ENCODE measurements at regions not wholly inside any gene's neighbourhood (a gene's known extent, or its start where the extent isn't known, plus 50 kb on each side); places are given as distances from the start of the nearest gene placed in this dataset.
"Not testable (repeated sequence)": the region's sequence is repeated elsewhere in the genome, so short reads cannot be mapped to it uniquely, and the experiment has no call there.

- DNase-seq: not testable (repeated sequence)
Observed at GRCh38 chr2:95654897-95655296, 63.1 kb downstream of the TRIM43 start.

GRCh38 chr2:95656553-95656952 lies 64.8 kb downstream of the TRIM43 start:
- not testable (repeated sequence) for DNase-seq

- not testable (repeated sequence) for DNase-seq
Observed at GRCh38 chr2:95657937-95658336, 66.1 kb downstream of the TRIM43 start.

DNA sequence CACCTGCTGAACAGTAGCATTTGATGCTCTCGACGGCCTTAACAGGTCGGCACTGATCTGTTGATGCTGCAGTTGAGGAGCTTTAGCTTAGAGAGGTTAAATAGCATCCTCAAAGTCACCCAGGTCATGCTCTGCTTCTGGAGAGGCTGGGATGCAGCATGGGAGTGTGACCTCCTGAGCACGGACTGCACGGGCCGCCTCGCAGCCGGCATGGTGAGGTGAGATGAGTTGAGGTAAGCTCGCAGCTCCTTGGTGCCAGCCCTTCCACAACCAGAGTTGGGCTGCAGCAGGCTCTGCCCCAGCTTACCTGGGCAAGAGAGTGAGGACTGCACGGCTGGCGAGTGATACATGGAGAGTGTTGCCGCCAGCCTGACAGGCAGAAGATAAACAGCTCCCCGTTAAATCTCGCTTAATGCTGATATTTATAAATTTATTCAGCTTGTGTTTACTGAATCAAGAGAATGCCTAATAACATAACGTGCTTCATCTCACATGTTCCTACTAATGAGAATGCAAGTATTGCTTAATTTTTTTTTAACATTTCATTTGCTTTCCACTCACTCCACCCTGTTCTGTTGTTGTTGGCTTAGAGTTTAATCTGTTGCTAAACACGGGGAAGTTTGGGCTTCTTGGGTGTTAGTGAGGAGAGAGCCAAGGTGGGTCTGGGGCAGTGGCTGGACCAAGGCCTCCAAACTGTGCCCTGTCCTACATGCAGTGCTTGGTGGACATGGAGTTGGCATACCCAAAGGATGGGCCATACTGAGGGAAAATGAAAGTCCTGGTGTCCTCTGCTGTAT lies 69.2 kb downstream of the TRIM43 start:
- DNase-seq: not testable (repeated sequence)

GRCh38 chr2:95663471-95664441 lies 72.0 kb downstream of the TRIM43 start:
- not testable (repeated sequence) for DNase-seq

GRCh38 chr2:95666636-95667035 lies 74.8 kb downstream of the TRIM43 start:
- DNase-seq: not testable (repeated sequence)

- no peak for DNase-seq
Observed at GRCh38 chr2:95667480-95667879, 75.7 kb downstream of the TRIM43 start.

DNA sequence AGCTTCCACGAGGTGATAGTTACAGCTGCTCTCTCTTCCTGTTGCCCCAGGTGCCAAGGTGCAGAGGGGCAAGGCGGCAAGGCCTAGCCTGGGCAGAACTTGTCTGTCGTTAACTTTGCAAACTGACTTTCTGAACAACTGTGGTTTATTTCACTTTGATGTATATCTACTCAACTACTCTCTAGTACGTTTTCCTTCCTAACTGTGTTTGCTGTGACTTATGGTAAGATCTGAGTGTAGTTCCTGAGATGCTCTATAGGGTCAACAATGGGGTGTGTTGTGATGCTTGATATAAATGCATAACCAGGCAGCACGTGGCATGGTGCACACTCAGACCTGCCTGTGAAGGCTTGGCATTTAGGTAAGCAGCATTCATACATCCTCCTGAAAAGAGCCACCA lies 77.1 kb downstream of the TRIM43 start:
- DNase-seq: not testable (repeated sequence)

- DNase-seq: no peak
Observed at GRCh38 chr2:95669441-95669991, 77.7 kb downstream of the TRIM43 start.

DNA sequence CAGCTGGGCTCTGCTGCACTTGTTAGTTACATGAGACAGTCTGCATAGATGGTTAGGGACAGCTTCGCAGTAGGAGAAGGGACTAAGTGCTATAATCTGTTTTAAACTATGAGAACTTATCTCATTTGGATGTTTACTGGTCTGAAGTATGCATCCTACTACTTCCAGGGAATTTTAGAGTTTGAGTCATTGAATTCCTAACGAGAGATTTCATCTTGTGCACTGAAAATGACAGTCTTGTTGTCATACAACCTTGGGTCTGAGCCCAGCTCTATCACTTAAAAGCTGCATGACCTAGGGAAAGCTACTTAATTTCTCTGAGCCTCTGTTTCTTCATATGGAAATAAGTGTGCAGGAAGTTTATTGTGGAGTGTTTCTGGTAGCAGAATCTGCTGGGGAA lies 78.4 kb downstream of the TRIM43 start:
- no peak for DNase-seq

DNA sequence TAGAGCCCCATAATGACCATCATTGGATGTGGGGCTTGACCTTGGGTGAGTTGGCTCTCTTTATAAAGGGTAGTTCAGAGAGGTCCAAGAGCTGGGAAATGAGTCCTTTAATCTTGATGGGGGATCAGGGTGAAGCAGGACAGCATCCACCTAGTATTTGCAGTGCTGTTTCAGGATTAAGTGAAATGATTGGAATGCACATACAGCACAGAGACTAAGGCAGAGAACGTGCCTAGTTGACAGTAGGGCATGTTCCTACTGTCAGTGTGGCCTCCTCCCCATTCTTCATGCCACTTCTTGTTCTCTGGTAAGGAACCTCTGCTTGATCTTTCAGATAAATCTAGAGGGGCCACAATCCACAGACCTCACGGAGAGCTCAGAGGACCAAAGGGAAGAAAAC lies 78.9 kb downstream of the TRIM43 start:
- no peak for DNase-seq

GRCh38 chr2:95671171-95671570 lies 79.4 kb downstream of the TRIM43 start:
- DNase-seq: not testable (repeated sequence)

GRCh38 chr2:95671992-95672391 lies 80.2 kb downstream of the TRIM43 start:
- DNase-seq: not testable (repeated sequence)

GRCh38 chr2:95672500-95672899 lies 80.7 kb downstream of the TRIM43 start:
- DNase-seq: not testable (repeated sequence)

GRCh38 chr2:95674186-95674585 lies 82.4 kb downstream of the TRIM43 start:
- DNase-seq: no peak

GRCh38 chr2:95676573-95676972 lies 84.8 kb downstream of the TRIM43 start:
- not testable (repeated sequence) for DNase-seq

DNA sequence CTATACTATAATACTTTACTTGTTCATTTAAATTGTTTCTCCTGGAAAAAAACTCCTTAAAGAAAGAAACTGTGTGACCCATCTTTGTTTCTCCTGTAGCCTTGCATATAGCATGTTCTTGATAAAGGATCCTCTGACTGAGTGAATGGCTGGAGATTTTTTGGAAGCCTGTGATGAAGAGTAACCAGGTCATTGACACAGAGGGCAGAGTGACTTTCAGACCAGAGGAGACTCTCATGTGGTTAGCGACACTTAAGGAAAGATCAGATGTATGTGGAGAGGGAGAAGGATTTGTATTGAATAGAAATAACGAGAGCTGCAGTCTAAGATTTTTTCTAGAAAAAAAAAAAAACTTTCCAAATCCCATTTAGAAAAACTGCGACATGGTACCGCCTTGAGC lies 85.5 kb downstream of the TRIM43 start:
- DNase-seq: no peak

DNA sequence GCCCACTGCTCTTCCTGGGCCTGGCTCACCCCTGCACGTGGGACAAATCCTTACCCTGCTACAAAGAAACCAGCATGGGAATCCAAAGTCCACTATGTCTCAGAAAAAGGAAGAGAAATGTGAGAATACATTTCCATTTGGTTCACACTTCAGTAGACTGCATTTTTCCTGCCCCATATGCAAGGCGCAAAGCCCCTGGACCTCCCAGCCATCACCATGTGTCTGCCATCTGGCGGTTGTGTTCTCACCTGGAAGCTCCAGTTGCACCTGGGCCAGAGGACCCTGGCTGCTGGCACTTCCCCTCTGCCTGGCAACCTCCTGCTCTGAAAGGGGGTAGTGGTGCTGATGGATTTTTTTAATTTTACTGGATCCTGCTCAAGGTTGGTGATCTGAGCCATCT lies 86.0 kb downstream of the TRIM43 start:
- not testable (repeated sequence) for DNase-seq

DNA sequence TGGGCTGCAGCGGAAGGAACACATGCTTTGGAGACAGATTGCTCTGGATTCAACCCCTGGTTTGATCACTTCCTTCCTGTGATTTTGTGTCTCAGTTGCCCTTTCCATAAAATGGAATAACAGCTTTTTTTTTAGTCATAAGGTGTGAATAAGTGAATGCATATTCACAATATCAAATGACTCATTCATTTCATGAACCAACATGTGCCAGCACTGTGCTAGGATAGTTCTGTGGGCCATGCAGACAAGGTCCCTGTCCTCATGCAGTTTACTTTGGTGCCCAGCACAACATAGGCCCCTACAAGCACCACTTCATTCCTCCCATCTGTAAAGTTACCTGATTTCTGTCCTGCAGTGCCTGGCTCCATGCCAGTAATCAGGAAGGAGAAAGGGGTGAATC lies 89.4 kb downstream of the TRIM43 start:
- not testable (repeated sequence) for DNase-seq

- DNase-seq: not testable (repeated sequence)
Observed at GRCh38 chr2:95681589-95682081, 89.8 kb downstream of the TRIM43 start.

DNA sequence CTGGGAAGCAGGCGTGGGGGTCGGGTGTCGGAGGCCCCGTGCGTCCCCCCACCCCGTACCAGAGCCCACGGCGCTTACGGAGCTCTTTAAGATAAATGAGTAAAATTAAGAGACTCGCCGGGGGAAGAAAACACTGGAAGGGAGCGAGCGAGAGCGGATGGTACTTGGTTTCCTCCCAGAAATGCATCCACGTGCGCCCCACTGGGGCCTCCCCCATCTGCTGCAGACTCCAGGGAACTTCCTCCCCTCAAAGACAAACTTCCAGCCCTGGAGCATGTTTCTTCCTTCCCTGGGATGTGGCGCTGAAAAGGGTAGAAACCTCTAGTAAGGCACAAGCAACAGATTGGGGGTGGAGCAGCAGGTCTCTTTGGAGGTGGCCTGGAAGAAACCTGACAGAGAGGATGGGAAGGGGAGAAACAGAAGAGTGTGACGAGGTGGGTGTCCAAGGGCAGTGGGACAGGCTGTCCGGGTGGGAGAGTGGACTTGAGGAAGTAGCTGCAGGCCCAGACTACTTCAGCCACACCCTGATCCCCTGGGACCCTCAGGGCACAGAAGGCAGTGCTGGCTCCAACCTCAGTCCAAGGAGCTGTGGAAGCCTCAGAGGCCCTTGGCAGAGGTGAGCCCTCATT lies 91.2 kb downstream of the TRIM43 start:
- DNase-seq: not testable (repeated sequence)

DNA sequence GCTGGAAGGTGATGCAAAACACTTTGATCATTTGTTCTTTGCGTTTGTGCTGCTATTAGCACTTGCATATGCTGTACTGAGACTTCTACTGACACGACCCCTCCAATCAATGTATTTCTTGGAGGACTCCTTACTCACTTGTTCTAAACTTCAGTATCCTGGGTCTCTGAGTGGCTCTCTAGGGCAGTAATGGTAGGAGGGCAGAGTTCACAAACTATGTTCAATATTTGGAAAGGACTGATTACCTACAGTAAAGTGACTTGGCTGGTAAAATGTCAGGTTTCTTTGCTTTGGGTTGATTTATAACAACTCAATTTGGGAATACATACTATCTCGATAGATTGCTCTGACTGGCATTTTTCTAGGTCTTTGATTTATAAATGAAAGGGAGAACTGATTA lies 93.7 kb downstream of the TRIM43 start:
- no peak for DNase-seq

Data from NCI-H1436 (cell line).